Prostate gland (tissue), 2 donors: ENCODE measurements at regions not wholly inside any gene's neighbourhood (a gene's known extent, or its start where the extent isn't known, plus 50 kb on each side); places are given as distances from the start of the nearest gene placed in this dataset.
"Not testable (repeated sequence)": the region's sequence is repeated elsewhere in the genome, so short reads cannot be mapped to it uniquely, and the experiment has no call there.

Experiments
- CTCF ChIP-seq, 4 experiments: fragments of 200-600 bp in 2 of 4; fragments of 450-650 bp in 2 of 4; sonication (generic) in 2 of 4; IDR thresholded peaks; 1 replicate in 3 of 4; 2 replicates in 1 of 4; pipeline ENCODE4 v1.5.1; 2016 to 2019; ENCODE audit warnings: antibody characterized with exemption in 4 of 4, mild to moderate bottlenecking in 2 of 4, moderate library complexity in 2 of 4
- POLR2A ChIP-seq: fragments of 450-650 bp; IDR thresholded peaks from one replicate; pipeline ENCODE4 v1.6.1; 2016; ENCODE audit warnings: antibody characterized with exemption, mild to moderate bottlenecking
- POLR2AphosphoS5 ChIP-seq: sonication (generic); formaldehyde crosslinking; IDR thresholded peaks from one replicate; pipeline ENCODE4 v1.6.1; 2017; ENCODE audit warnings: antibody characterized with exemption

- TF ChIP-seq CTCF (IDR thresholded peaks at IDR 0.05); POLR2A; POLR2AphosphoS5: not testable (repeated sequence)
These were observed 148.8 kb upstream of the FOXK1 start for GRCh38 chr7:4533339-4533738.
